COLO668 (cell line): ENCODE measurements at regions not wholly inside any gene's neighbourhood (a gene's known extent, or its start where the extent isn't known, plus 50 kb on each side); places are given as distances from the start of the nearest gene placed in this dataset.

ENCODE experiments used
- DNase-seq: peaks from one replicate; lab custom pipeline; 2025; ENCODE audit not compliant: unreplicated experiment; lab: John Stamatoyannopoulos, UW

DNA sequence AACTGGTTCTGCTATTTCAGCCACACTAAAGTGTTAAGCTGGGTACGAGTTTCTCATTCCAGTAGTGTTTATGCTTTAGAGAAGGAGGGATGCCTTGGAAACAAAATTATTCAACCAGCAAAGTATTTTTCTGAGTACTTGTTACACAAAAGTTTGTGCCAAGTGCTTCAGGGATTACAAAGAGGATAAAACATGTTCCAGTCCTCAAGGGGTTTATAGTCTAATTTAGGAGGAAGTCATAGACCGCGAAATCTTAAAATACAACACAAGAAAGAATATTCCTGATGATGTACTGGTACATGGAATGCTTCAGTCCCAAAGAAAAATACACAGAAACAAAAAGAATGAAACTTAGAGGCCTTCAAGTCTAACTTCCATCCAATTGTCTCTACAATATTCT is 85.4 kb upstream of the NR4A3 start:
- DNase-seq: no peak

DNA sequence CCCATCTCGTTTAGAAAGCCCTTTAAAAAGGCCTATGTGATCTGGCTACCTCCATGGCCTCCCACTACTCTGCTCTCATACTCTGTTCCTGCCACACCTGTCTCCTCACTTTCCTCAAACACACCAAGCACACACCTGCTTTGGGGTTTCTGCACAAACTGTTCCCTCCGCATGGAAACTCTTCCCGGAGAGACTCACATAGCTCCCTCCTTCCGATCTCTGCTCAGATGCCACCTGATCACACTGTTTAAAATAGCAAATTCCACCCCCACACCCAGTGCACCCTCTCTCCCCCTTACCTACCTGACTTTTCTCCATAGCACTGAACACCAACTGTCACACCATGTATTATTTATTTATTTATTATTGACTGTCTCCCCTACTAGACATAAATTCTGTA is 84.0 kb upstream of the NR4A3 start:
- DNase-seq: no peak

DNA sequence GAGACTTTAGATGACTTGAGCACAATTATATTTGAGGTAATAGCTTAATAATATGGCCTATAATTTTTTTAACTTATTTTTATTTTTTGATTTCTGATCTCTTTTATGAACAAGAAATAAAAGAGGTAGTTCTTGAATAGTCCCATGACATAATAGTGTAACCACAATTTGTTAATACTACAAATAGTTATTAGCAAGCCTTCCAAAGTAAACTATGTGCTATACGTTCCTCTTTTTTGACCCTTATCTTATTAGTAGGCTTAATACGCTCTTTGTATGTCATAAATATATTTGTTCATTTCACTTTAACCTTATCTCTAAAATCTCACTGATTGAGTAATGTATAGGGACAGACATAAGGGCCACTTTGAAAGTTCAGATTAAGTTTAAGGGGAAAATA is 78.7 kb upstream of the NR4A3 start:
- DNase-seq: no peak

DNA sequence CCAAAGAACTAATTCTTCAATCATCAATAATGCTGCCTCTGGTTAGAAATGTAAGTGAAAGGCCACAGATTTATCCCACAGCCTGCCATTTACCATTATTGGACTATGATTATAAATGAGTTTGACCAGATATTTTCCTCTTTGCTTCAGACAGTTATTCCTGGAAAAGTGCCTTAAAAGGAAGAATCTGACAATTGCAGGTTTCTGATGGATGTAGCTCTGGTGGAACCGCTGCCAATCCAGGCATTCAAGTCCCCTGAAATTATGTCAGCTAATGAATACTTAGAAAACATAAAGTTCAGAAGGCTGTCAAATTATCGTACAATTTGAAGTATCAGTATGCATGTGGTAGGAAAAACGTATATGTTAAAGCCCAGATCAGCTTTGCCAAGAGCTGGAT is 78.2 kb upstream of the NR4A3 start:
- no peak for DNase-seq

DNA sequence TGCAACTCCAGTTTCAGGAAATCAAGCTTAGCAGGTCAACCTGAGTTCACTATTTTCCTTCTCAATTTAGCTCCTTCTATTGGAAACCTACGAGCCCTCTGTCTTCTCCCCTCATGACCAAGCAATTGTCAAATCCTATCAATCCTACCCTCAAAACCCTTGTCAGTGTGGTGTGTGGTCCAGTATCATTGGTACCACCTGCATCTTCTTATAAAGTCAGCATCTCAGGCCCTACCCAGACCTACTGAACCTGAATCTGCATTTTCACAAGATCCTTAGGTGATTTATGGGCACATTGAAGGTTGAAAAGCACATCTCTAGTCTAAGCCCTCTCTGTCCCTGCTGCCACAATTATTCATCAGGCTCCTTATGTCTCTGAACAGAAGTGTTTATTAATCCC is 77.6 kb upstream of the NR4A3 start:
- no peak for DNase-seq

DNA sequence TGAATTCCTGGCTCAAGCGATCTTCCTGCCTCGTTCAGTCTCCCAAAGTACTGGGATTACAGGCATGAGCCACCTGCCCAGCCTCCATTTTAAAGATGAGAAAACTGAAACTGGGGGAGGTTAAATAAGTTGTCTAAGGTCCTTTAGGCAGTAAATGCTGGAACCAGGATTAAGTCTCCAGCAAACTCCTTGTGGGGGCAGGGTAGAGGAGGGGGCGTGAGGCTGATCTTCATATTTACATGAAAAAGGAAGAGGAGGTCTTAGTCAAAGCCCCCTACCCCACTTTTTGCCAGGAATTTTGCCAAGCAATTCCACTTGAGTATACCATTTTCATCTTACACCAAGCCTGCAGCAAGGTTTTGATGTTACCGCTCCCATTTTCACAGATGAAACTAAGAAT is 76.6 kb upstream of the NR4A3 start:
- no peak for DNase-seq

DNA sequence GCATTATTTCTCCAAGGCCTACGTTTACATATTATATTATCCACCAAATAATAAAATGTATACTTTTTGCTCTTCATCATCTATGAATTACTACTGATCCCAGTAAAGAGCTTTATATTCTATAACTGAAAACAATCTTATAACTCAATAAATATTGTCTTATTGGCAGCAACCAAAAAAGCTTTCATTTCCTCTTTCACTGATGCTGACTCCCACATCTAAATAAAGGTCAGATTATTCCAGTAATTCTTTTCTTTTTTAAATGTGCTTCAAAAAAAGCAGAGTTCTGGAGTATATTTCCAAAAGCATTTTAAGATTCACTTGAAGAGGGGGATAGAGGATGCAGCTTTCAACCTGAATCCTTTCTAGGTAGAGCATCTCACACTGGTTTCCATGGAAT is 75.3 kb upstream of the NR4A3 start:
- DNase-seq: no peak

DNA sequence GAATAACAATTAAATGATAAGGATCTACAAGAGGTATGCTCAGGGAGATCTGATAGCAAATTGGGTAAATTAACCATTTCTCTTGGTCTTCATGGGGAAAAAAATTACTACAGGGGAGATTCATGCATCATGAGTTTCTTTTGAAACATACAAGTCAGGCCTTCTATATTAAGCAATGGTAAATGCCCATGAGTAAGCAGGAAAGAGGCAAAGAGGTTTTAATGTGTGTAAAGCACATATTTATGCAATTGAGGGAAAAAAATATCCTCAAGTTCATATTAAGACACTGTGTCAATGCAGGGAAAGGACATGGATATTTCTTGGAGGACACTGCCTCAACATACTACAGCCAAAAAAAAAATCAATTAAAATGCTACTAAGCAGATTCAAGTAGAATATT is 73.4 kb upstream of the NR4A3 start:
- DNase-seq: no peak

DNA sequence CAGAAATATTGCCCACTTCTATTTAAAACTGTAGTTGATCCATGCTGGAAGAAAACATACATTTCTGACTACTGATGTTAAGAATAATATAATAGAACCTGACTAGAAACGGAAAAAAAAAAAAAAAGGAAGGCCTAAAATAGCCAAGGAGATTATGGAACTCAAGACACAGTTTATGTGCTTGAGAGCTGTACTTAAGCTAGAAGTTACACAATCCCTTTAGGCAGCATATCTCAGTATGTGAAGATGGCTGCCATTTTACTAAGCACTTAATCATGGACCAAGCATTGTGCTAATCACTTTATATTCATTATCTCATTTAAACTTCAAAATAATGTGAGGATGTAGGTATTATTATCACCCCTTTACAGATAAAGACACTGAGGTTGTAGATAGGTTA is 73.0 kb upstream of the NR4A3 start:
- DNase-seq: no peak

DNA sequence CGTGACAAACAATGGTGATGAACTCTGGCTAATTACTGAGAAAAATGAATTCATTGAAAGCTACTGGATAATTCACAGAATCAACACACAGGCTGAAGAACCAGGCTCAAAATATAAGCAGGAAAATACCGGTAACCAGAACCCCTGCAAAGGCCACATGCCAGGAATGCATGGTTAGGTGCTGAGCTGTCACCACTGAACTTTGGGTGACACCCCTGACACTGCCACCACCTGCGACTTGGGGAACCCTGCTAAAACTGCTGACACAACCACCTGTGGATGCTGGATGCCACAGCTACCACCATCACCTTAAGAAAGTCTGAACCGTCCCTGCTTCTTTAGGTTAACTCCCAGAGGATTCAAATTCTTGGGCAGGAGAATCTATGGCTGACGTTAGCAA is 72.0 kb upstream of the NR4A3 start:
- DNase-seq: no peak

DNA sequence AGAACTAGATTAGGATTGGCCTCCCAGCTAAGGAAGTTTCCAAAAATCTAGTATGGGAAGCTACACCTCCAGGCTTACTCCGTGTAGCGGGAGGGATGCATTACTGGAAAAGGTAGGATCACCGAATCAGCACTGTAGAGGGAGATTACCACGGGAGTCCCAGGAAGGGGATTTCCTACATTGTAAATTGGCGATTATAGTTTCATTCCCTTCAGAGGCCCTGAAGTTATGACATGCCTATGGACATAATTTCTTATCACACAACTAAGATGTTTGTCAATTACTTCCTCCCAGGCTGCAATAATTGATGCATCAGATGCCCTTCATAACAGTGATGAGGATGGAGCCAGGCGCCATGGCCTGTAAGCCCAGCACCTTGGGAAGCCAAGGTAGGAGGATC is 71.2 kb upstream of the NR4A3 start:
- DNase-seq: no peak

DNA sequence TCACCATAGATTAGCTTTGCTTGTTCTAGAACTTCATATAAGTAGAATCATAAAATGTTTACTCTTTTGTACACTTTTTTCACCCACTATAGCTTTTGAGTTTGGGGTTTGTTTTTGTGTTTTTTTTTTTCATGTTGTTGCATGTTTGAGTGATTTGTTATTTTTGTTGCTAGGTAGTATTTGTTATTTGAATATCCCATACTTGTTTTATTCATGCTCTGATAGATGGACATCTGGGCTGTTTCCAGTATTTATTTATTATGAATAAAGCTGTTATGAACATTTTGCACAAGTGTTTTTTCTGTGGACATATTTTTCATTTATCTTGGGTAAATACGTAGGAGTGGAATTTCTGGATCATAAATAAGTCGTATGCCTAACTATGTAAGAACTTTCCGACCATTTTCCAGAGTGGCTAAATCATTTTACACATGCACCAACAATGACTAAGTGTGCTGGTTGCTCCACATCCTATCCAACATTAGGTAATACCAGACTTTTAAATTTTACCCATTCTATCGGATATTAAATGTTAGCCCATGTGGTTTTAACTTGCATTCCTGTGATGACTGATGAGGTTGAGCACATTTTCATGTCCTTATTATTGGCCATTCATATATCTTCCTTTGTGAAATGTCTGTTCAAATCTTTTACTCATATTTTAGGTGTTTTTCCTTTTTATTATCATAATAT is 69.1 kb upstream of the NR4A3 start:
- no peak for DNase-seq

DNA sequence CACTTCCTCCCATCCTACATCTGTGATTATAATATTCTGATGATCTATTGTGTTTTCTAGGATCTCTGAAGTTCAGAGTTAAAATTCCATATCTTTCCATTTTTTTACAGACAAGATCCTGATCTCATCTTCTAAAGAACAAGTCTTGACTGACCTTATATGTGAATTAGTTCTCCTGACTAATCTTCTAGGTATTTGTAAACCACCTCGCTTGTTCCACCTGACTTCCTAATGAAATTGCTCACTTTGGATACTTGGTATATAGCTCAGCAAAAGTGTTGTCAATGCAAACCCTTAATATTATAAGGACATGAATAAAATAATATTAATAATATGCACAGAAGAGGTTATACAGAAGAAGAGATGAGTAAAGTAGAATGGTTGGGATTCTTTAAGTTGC is 68.2 kb upstream of the NR4A3 start:
- no peak for DNase-seq

DNA sequence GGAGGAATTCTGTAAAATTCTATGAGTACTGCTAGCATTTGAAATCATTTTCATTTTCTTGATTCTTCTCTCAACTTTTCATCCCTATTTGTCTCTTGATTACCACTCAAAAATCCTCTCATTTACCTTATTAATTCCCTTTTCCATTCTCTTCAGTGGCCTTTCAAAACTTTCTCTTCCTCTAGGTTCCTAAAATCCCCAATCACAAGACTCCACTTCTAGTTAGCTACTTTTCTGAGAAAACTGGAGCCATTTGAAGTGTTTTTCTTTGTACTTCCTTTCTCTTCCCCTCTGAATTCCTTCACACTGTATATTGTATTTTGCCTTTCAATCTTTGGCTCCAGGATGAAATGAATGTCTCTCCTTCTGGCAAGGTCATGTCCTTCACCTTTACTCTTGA is 61.3 kb upstream of the NR4A3 start:
- DNase-seq: no peak

DNA sequence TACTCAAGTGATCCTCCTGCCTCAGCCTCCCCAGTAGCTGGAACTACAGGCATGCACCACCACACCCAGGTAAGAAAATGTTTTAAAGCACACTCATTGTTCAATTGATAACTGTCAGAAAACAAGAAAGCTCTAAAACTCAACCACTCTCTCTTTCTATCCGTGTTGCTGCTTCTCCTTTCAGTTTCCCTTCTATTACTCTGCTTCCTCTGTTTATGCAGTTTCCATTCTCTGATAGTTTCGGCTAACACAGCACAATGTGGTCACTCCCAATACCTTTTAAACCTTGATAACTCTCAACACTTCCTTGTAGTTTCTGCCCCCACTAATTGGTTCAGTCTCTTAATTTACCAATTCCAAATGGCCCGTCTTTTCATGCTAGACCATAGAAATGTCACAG is 59.2 kb upstream of the NR4A3 start:
- no peak for DNase-seq
